ENCODE measurements at regions not wholly inside any gene's neighbourhood (a gene's known extent, or its start where the extent isn't known, plus 50 kb on each side); places are given as distances from the start of the nearest gene placed in this dataset.
"Not testable (repeated sequence)": the region's sequence is repeated elsewhere in the genome, so short reads cannot be mapped to it uniquely, and the experiment has no call there.

- no peak for DNase-seq (ENCODE audit: low spot score)
Measured at GRCh38 chr14:86363576-86363975, 833.6 kb downstream of the FLRT2 start.

GRCh38 chr14:86363047-86363446 is 833.1 kb downstream of the FLRT2 start:
- DNase-seq (ENCODE audit: low spot score): no peak

GRCh38 chr14:86357876-86358275 is 827.9 kb downstream of the FLRT2 start:
- DNase-seq (ENCODE audit: low spot score): no peak

- no peak for DNase-seq (ENCODE audit: low spot score)
Measured at GRCh38 chr14:86357119-86357518, 827.2 kb downstream of the FLRT2 start.

GRCh38 chr14:86346818-86347384 is 817.0 kb downstream of the FLRT2 start:
- DNase-seq (ENCODE audit: low spot score): no peak

GRCh38 chr14:86334355-86334754 is 804.4 kb downstream of the FLRT2 start:
- no peak for DNase-seq (ENCODE audit: low spot score)

- no peak for DNase-seq (ENCODE audit: low spot score)
Measured at GRCh38 chr14:86333493-86333892, 803.5 kb downstream of the FLRT2 start.

GRCh38 chr14:86331341-86331740 is 801.4 kb downstream of the FLRT2 start:
- DNase-seq (ENCODE audit: low spot score): no peak

- no peak for DNase-seq (ENCODE audit: low spot score)
Measured at GRCh38 chr14:86321151-86321550, 791.2 kb downstream of the FLRT2 start.

GRCh38 chr14:86312154-86312665 is 782.3 kb downstream of the FLRT2 start:
- DNase-seq (ENCODE audit: low spot score): not testable (repeated sequence)

- DNase-seq (ENCODE audit: low spot score): no peak
Measured at GRCh38 chr14:86311151-86311550, 781.2 kb downstream of the FLRT2 start.

GRCh38 chr14:86310611-86311010 is 780.7 kb downstream of the FLRT2 start:
- no peak for DNase-seq (ENCODE audit: low spot score)

- no peak for DNase-seq (ENCODE audit: low spot score)
Measured at GRCh38 chr14:86310148-86310547, 780.2 kb downstream of the FLRT2 start.

GRCh38 chr14:86305058-86305457 is 775.1 kb downstream of the FLRT2 start:
- no peak for DNase-seq (ENCODE audit: low spot score)

- DNase-seq (ENCODE audit: low spot score): no peak
Measured at GRCh38 chr14:86299994-86300393, 770.0 kb downstream of the FLRT2 start.

- DNase-seq (ENCODE audit: low spot score): no peak
Measured at GRCh38 chr14:86296173-86296572, 766.2 kb downstream of the FLRT2 start.

GRCh38 chr14:86288336-86288735 is 758.4 kb downstream of the FLRT2 start:
- no peak for DNase-seq (ENCODE audit: low spot score)

GRCh38 chr14:86279405-86279804 is 749.5 kb downstream of the FLRT2 start:
- DNase-seq (ENCODE audit: low spot score): no peak

GRCh38 chr14:86257973-86258372 is 728.0 kb downstream of the FLRT2 start:
- no peak for DNase-seq (ENCODE audit: low spot score)

GRCh38 chr14:86243158-86243557 is 713.2 kb downstream of the FLRT2 start:
- no peak for DNase-seq (ENCODE audit: low spot score)

GRCh38 chr14:86237733-86238132 is 707.8 kb downstream of the FLRT2 start:
- no peak for DNase-seq (ENCODE audit: low spot score)

GRCh38 chr14:86221755-86222154 is 691.8 kb downstream of the FLRT2 start:
- no peak for DNase-seq (ENCODE audit: low spot score)

- no peak for DNase-seq (ENCODE audit: low spot score)
Measured at GRCh38 chr14:86221000-86221399, 691.1 kb downstream of the FLRT2 start.

- DNase-seq (ENCODE audit: low spot score): no peak
Measured at GRCh38 chr14:86217523-86217922, 687.6 kb downstream of the FLRT2 start.

Measured in CD4-positive, alpha-beta T cell treated with Interleukin-2 at 100 ng/mL for 4 hours (primary cell).